Neuronal stem cell (in vitro differentiated cells): ENCODE measurements at regions not wholly inside any gene's neighbourhood (a gene's known extent, or its start where the extent isn't known, plus 50 kb on each side); places are given as distances from the start of the nearest gene placed in this dataset.
A peak's percentile ranks its signal among the peaks of the same experiment; 100 is the strongest.
"Not testable (repeated sequence)": the region's sequence is repeated elsewhere in the genome, so short reads cannot be mapped to it uniquely, and the experiment has no call there.

ENCODE experiments used
- DNase-seq: peaks from one replicate; pipeline ENCODE4 v3.0.0-alpha.2; 2013; ENCODE audit warnings: low spot score
- H2AFZ ChIP-seq: one replicate; pipeline ENCODE4 v1.6.1; 2013; ENCODE audit warnings: mild to moderate bottlenecking, low read length, inconsistent platforms
- H2AK5ac ChIP-seq: 2 replicates; pipeline ENCODE4 v1.6.1; 2013; ENCODE audit warnings: low read depth, mild to moderate bottlenecking, inconsistent platforms, low read length, moderate library complexity, mixed read lengths
- H2BK120ac ChIP-seq: 2 replicates; pipeline ENCODE4 v1.6.1; 2013; ENCODE audit warnings: low read depth, mild to moderate bottlenecking, inconsistent platforms, low read length, moderate library complexity, mixed read lengths
- H2BK12ac ChIP-seq: one replicate; pipeline ENCODE4 v1.6.1; 2013; ENCODE audit warnings: low read length, inconsistent platforms
- H2BK15ac ChIP-seq: 2 replicates; pipeline ENCODE4 v1.6.1; 2013; ENCODE audit warnings: mild to moderate bottlenecking, low read length, inconsistent platforms, mixed read lengths
- H2BK5ac ChIP-seq: one replicate; pipeline ENCODE4 v1.6.1; 2013; ENCODE audit warnings: inconsistent platforms, mild to moderate bottlenecking, low read length, moderate library complexity
- H3K14ac ChIP-seq: one replicate; pipeline ENCODE4 v1.6.1; 2013; ENCODE audit warnings: low read length, inconsistent platforms
- H3K18ac ChIP-seq: 2 replicates; pipeline ENCODE4 v1.6.1; 2013; ENCODE audit warnings: low read length, inconsistent platforms
- H3K23ac ChIP-seq: 2 replicates; pipeline ENCODE4 v1.6.1; 2013; ENCODE audit warnings: low read depth, mild to moderate bottlenecking, mixed read lengths, low read length, inconsistent platforms; ENCODE audit not compliant: poor library complexity
- H3K27ac ChIP-seq: replicated peaks from 3 replicates; pipeline ENCODE4 v1.5.1; 2013; ENCODE audit warnings: low read length, inconsistent platforms
- H3K27me3 ChIP-seq, 3 experiments: 2 replicates each; pipeline ENCODE4 v1.6.1; 2013; ENCODE audit warnings: low read length in 3 of 3, mild to moderate bottlenecking in 2 of 3, inconsistent platforms in 1 of 3, low read depth in 1 of 3, mixed read lengths in 1 of 3, moderate library complexity in 1 of 3; ENCODE audit not compliant: control insufficient read depth in 3 of 3, insufficient read depth in 3 of 3
- H3K36me3 ChIP-seq, 2 donors: replicated peaks in 1 of 2; 2 replicates each; pipeline ENCODE4 v1.6.1; 2013; ENCODE audit warnings: low read length in 2 of 2; ENCODE audit not compliant: control insufficient read depth in 2 of 2, insufficient read depth in 2 of 2
- H3K4ac ChIP-seq: 2 replicates; pipeline ENCODE4 v1.6.1; 2013; ENCODE audit warnings: inconsistent platforms, mild to moderate bottlenecking, low read length, moderate library complexity
- H3K4me1 ChIP-seq, 2 donors: 1 replicate in 1 of 2; 2 replicates in 1 of 2; pipeline ENCODE4 v1.6.1; 2013; ENCODE audit warnings: low read length in 2 of 2, low read depth in 1 of 2; ENCODE audit not compliant: control insufficient read depth in 2 of 2, insufficient read depth in 1 of 2
- H3K4me2 ChIP-seq: one replicate; pipeline ENCODE4 v1.6.1; 2013; ENCODE audit warnings: mild to moderate bottlenecking, low read length, inconsistent platforms; ENCODE audit not compliant: insufficient read depth, poor library complexity, severe bottlenecking
- H3K4me3 ChIP-seq, 2 donors: 2 replicates each; pipeline ENCODE4 v1.5.1; 2013; ENCODE audit warnings: low read length in 2 of 2, mild to moderate bottlenecking in 2 of 2, inconsistent platforms in 1 of 2, moderate library complexity in 1 of 2
- H3K79me1 ChIP-seq: one replicate; pipeline ENCODE4 v1.6.1; 2013; ENCODE audit warnings: low read depth, mild to moderate bottlenecking, inconsistent platforms, low read length, moderate library complexity
- H3K9ac ChIP-seq: one replicate; pipeline ENCODE4 v1.6.1; 2013; ENCODE audit warnings: mild to moderate bottlenecking, low read depth, low read length, inconsistent platforms; ENCODE audit not compliant: poor library complexity
- H3K9me3 ChIP-seq, 2 donors: replicated peaks in 1 of 2; 2 replicates each; pipeline versions ENCODE3 to v1.6.1; 2013; ENCODE audit warnings: low read length in 2 of 2, mild to moderate bottlenecking in 2 of 2, inconsistent platforms in 1 of 2, low read depth in 1 of 2, mixed read lengths in 1 of 2, moderate library complexity in 1 of 2; ENCODE audit not compliant: control insufficient read depth in 2 of 2, insufficient read depth in 1 of 2
- H4K8ac ChIP-seq: one replicate; pipeline ENCODE4 v1.6.1; 2013; ENCODE audit warnings: low read depth, mild to moderate bottlenecking, inconsistent platforms, low read length, moderate library complexity
- H4K91ac ChIP-seq: one replicate; pipeline ENCODE4 v1.6.1; 2013; ENCODE audit warnings: low read length, low read depth, mild to moderate bottlenecking, inconsistent platforms; ENCODE audit not compliant: poor library complexity
- WGBS, 2 donors: extraction: QIAGEN DNeasy Blood & Tissue Kit; methylation state at CpG; one replicate each; pipeline ENCODE4 v1.1.7; 2013; ENCODE audit warnings: missing lambda C conversion rate in 2 of 2, mixed read lengths in 1 of 2; ENCODE audit not compliant: insufficient read length in 2 of 2, insufficient replicate concordance in 1 of 2; ENCODE audit errors: extremely low coverage in 2 of 2; 5-methylcytosine and 5-hydroxymethylcytosine counted together

DNA sequence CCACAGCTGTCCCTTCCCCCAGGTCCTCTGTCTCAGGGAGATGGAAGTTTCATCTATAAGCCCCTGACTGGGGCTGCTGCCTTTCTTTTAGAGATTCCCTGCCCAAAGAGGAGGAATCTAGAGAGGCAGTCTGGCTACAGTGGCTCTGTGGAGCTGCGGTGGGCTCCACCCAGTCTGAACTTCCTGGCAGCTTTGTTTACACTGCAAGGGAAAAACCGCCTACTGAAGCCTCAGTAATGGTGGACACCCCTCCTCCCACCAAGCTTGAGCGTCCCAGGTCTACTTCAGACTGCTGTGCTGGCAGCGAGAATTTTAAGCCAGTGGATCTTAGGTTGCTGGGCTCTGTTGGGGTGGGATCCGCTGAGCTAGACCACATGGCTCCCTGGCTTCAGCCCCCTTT, 184.1 kb upstream of the SLC35B3 start:
- not testable (repeated sequence) for DNase-seq, H3K14ac ChIP-seq, H4K8ac ChIP-seq, H2BK5ac ChIP-seq, H3K27ac ChIP-seq, H3K36me3 ChIP-seq, H3K9me3 ChIP-seq, H2BK12ac ChIP-seq, H4K91ac ChIP-seq, H3K4me1 ChIP-seq, H2BK120ac ChIP-seq, H2AK5ac ChIP-seq, H3K27me3 ChIP-seq, H3K79me1 ChIP-seq, H2BK15ac ChIP-seq, H3K4me2 ChIP-seq, H3K9ac ChIP-seq, H3K23ac ChIP-seq, H3K4me3 ChIP-seq, H3K18ac ChIP-seq, H3K4ac ChIP-seq
- WGBS, 2 donors: no CpG with 5 or more reads among the region's 5 CpGs
- peak overlapping the region; percentile 81 for H2AFZ ChIP-seq

- Histone ChIP-seq H3K9ac (no peak overlapping the region), H3K4me2 (no peak overlapping the region), H2AFZ (no peak overlapping the region), H2BK12ac (no peak overlapping the region), H2BK15ac (no peak overlapping the region), H4K91ac (no peak overlapping the region), H4K8ac (no peak overlapping the region), H3K36me3 (no peaks in the 10 kb centered on the region), H2AK5ac (no peak overlapping the region), H3K27ac (no peak overlapping the region), H3K79me1 (no peaks in the 10 kb centered on the region), H3K18ac (no peak overlapping the region), H2BK120ac (no peak overlapping the region), H3K23ac (no peak overlapping the region), H3K27me3 (peaks cover 0 to 2% (median 0%) of the 10 kb centered on the region in 3 experiments), H3K4ac (no peak overlapping the region), H3K4me1 (peaks cover 0 to 3% of the 10 kb centered on the region in 2 donors), H2BK5ac (no peak overlapping the region), H3K9me3 (no peaks in the 10 kb centered on the region), H3K14ac (no peak overlapping the region), H3K4me3 (no peak overlapping the region)
- no peak for DNase-seq
- WGBS, 2 donors: no CpG with 5 or more reads among the region's 5 CpGs
Measured at GRCh38 chr6:8608737-8609136, 173.4 kb upstream of the SLC35B3 start.

- Histone ChIP-seq H3K79me1 (no peaks in the 10 kb centered on the region), H3K14ac (no peak overlapping the region), H4K91ac (no peak overlapping the region), H3K9me3 (no peaks in the 10 kb centered on the region), H3K4me1 (no peaks in the 10 kb centered on the region), H2BK15ac (no peak overlapping the region), H3K36me3 (no peaks in the 10 kb centered on the region), H3K4ac (no peak overlapping the region), H4K8ac (no peak overlapping the region), H3K23ac (no peak overlapping the region), H2AK5ac (no peak overlapping the region), H3K18ac (no peak overlapping the region), H3K4me3 (no peak overlapping the region), H2BK12ac (no peak overlapping the region), H2AFZ (no peak overlapping the region), H3K27me3 (no peaks in the 10 kb centered on the region), H3K4me2 (no peak overlapping the region), H2BK5ac (no peak overlapping the region), H3K27ac (no peak overlapping the region), H2BK120ac (no peak overlapping the region), H3K9ac (no peak overlapping the region)
- DNase-seq: no peak
- WGBS, 2 donors: no CpG with 5 or more reads among the region's 7 CpGs
Measured at GRCh38 chr6:8589941-8590729, 154.8 kb upstream of the SLC35B3 start.

DNA sequence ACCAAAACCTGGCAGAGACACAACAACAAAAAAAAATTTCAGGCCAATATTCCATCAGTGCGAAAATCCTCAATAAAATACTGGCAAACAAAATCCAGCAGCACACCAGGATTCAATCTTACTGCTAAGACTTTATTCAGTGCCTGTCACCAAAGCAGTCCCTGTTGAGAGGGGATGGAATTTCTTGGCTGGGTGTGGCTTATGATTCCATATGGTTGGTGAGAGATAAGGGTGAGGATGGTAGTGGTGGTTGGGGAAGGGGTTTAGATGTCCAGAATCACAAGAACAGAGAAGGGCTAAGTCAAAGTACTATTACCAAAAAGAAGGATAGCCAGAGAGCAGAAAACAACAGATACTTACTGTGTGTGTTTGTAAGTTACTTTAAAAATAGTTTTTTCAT, 152.8 kb upstream of the SLC35B3 start:
- WGBS, 2 donors: no CpG with 5 or more reads among the region's 1 CpG

More for the DNA sequence above, 152.8 kb upstream of the SLC35B3 start:
- Histone ChIP-seq H2BK12ac (no peak overlapping the region), H3K36me3 (no peaks in the 10 kb centered on the region), H3K27ac (no peak overlapping the region), H3K23ac (no peak overlapping the region), H2BK15ac (no peak overlapping the region), H3K4me3 (no peak overlapping the region), H3K14ac (no peak overlapping the region), H3K4ac (no peak overlapping the region), H3K4me2 (no peak overlapping the region), H3K9me3 (no peaks in the 10 kb centered on the region), H3K4me1 (no peaks in the 10 kb centered on the region), H3K79me1 (no peaks in the 10 kb centered on the region), H3K27me3 (no peaks in the 10 kb centered on the region), H2AK5ac (no peak overlapping the region), H2AFZ (no peak overlapping the region), H4K91ac (no peak overlapping the region), H3K18ac (no peak overlapping the region), H3K9ac (no peak overlapping the region), H2BK120ac (no peak overlapping the region), H4K8ac (no peak overlapping the region), H2BK5ac (no peak overlapping the region)
- no peak for DNase-seq
